Islet precursor cell (in vitro differentiated cells): ENCODE measurements at regions not wholly inside any gene's neighbourhood (a gene's known extent, or its start where the extent isn't known, plus 50 kb on each side); places are given as distances from the start of the nearest gene placed in this dataset.
"Not testable (repeated sequence)": the region's sequence is repeated elsewhere in the genome, so short reads cannot be mapped to it uniquely, and the experiment has no call there.

ENCODE experiments used
- DNase-seq: peaks from one replicate; pipeline ENCODE4 v3.0.0-alpha.2; 2018

DNA sequence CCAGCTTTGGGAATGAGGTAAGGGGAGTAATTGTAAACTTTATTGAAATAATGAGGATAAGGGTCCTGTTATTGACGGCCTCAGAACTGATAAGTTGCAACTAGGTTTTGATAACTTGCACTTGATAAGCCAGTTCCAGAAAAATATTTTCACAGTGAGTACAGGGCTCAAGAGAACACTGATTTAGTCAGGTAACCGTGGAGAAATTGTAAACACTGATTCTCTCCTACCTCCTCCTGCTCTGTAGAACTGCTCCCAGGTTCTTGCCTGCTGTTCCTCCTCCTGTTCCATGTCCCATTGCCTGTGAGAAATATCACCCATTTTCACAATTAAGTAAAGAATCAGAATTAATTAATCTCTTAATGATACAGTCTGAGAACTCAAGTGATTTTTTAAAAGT lies 55.0 kb upstream of the CXXC4 start:
- no peak for DNase-seq

DNA sequence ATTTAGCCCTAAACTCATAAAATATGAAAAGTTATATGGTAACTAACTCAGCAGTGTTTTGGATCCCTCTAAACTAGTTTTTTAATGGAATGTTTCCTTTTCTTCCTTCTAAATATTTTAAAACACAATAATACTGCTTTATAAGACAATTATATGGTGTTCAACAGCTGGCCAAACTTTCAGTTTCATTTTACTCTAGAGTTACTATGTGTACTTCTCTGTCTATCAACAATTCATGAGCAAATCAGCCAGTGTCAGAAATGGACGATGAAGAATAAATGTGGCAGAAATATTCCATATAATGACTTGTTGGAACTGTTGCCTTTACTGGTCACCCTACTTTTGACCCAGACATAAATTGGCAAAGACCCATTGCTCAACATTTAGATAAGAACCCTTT lies 64.8 kb upstream of the CXXC4 start:
- no peak for DNase-seq

DNA sequence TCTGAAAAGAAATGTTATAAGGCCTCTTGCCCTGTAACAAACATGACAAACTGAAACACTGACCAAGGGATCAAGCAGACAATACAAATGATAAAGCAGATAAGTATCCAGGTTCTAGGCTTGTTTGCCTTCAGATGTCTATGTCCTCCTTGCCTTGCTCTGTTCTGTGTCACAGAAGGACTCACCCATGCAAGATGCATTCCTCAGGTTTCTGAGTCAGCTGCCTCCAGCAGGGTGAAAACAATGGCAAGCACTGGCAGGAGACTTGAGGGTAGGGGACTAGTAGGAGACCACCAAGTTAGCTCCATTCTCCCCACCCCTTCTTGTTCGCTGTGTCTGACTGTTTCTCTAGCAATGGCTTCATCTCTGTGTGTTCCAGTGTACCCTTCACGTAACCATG lies 76.6 kb upstream of the CXXC4 start:
- DNase-seq = peak; percentile 91

DNA sequence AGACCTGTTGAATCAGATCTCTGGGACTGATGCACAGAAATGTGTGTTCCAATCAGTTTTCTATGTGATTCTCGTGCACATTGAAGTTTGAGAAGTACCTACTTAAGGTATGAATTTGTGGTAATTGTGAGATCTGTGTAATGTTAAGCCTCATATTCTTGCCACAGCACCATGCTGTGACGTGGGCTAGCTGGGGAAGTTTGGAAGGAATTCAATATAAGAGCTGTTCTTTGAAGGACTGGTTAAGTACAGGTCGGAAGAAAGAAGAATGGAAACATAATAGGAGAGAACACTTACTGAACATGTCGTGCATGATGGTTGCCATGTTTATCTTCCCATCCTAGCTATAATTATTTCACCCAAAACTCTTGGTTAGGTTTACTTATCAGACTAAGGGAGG lies 79.7 kb upstream of the CXXC4 start:
- no peak for DNase-seq

DNA sequence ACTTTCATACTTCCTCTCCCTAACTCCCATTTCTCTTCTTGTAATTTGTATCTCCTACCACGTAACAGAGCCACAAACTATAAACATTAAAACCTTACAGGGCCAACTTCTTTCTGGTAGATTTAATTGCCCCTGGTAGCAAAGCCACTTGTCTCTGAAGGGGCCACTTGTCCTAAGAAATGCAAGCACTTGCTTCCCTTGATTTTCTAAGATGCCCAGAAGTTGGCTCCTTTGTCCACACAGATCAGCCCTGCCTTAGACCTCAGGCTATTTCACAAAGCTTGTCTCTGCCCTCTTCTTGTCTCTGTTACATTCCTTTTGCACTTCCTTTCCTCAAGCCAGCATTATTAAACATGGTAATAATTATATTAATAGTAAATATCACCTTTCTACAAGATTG lies 80.6 kb upstream of the CXXC4 start:
- no peak for DNase-seq

DNA sequence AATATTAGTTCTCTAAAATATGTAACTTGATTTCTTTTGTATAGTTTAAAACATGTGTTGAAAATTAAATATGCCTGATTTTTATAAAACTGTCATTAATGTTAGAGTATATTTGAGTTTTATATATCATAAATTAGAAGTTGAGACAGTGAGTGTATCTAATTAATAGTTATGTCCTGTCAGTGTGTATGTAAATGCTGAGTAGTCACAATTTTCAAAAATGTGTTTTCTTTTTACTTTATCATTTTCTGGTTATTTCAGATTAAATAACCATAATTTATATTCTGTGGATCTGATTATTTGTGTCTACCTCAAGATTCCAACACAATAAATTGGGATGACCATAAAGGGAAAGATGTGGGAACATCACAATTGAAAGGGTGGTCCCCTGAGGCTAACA lies 82.7 kb upstream of the CXXC4 start:
- DNase-seq = no peak

DNA sequence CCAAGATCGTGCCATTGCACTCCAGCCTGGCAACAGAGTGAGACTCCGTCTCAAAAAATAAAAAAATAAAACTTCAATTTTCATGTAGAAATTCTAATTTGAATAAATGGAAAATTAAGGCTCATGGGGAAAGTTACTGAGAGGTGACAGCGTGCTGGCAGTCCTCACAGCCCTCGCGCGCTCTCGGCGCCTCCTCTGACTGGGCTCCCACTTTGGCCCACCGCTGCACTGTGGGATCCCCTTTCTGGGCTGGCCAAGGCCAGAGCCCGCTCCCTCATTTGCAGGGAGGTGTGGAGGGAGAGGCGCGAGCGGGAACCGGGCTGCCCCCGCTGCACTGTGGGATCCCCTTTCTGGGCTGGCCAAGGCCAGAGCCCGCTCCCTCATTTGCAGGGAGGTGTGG lies 86.8 kb upstream of the CXXC4 start:
- not testable (repeated sequence) for DNase-seq

DNA sequence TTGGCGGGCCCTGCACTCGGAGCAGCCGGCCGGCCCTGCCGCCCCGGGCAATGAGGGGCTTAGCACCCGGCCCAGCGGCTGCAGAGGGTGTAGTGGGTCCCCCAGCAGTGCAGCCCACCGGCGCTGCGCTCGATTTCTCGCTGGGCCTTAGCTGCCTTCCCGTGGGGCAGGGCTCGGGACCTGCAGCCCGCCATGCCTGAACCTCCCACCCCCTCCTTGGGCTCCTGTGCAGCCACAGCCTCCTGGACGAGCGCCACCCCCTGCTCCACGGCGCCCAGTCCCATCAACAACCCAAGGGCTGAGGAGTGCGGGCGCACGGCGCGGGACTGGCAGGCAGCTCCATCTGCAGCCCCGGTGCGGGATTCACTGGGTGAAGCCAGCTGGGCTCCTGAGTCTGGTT lies 87.4 kb upstream of the CXXC4 start:
- not testable (repeated sequence) for DNase-seq

DNA sequence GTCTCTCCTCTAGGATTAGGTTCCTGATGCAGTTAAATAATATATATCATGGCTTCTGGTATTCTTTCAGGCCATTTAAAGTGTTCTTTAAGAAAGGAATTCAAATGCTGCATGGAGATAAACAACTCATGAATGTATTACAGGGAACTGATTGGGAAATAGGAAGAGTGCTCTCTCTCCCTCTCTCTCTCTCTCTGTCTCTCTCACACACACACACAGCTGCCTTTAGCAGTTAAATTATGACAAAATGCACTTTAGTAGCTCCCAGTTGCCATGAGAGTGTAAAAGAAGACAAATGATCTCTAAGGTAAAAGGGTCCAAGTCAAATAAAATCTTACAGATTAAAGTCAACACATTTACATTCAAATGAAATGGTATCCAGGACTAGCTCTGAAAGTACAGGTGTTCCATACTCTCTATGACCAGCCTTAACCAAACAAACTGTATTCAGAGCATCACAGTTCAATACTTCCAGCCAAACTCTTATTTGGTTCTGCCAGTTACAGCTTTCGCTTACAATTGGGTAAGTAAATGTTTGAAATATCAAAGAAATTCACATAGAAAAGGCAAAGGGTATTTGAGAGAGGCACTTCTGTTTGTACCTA lies 94.7 kb upstream of the CXXC4 start:
- DNase-seq = no peak

DNA sequence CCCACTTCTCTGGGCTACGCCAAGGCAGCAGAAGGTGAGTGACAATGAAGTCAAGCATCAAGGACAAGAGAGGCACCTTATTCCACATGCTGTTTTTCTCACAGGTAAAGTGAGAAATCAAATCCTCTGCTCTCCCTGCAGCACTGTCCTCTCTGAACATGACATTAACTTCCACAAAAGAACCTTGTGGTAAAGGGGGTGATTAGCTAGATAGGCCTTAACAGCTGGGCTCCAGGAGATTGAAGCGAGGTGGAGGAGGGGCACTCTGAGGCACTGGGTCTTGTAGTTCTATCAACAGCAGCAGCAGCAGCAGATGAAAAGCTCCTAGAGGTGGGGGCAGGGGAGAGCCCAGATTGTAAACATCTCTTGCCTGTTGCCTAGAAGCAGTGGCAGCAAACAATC lies 96.8 kb upstream of the CXXC4 start:
- peak; percentile 89 for DNase-seq

DNA sequence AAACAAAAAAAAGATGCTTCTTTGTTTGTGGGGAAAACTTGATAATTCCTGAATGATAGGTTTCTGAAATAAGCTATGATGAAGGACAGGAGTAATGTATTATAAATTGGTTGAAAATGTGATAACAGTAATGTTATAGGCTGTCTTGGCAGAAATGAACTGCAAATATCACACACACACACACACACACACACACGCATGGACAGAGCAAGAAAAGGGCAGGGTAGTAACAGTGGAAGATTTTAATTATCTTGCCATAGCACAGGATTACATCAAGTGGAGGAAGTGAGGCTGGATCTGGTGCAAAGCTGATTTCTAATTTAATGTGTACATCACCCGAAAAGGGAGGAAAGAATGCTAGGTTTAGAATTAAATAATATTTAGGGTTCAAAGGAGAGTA lies 97.5 kb upstream of the CXXC4 start:
- no peak for DNase-seq

DNA sequence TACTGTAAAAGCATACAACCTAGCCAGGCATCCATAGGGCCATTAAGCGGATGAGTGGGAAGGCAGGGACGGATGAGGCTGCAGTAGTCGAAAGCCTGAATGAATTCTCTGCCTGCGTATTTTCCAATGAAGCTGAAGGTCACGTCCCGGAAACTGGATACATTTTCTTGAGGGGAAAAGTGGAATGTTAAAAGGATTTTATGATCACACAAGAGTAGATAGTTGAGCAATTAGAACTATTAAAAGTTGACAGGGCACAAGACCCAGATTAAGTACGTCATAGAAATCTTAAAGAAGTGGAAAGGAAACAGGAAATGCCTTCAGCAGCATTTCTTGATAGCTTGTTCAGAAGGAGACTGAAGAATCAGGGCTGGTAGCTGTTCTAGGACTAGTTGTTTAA lies 98.3 kb upstream of the CXXC4 start:
- DNase-seq = no peak

DNA sequence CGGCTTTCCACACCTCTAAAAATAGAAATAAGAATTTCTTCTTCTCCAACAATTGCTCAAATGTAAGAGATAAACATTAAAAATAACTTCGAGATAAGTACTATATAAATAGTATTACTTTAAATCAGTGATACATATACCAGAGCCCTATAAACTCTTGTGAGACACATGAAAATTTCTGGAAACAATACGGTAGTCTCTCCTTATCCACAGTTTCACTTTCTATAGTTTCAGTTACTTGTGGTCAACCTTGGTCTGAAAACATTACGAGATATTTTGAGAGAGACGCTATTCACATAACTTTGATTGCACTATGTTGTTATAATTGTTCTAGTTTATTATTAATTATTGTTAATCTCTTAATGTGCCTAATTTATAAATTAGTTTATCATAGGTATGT lies 101.5 kb upstream of the CXXC4 start:
- no peak for DNase-seq

DNA sequence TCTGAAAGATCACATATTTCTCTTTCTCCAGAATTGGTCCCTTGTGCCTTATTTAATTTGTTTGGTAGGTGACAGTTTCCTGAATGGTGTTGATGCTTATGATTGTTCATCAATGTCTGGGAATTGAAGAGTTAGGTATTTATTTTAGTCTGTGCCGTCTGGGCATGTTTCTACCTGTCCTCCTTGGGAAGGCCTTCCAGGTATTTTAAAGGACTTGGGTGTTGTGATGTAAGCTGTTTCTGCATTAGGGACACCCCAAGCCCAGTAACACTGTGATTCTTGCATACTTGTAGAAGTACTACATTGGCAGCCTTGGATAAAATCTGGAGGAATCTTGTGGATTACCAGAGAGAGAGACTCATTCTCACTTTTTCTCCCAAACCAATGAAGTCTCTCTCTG lies 120.8 kb upstream of the CXXC4 start:
- DNase-seq = no peak

DNA sequence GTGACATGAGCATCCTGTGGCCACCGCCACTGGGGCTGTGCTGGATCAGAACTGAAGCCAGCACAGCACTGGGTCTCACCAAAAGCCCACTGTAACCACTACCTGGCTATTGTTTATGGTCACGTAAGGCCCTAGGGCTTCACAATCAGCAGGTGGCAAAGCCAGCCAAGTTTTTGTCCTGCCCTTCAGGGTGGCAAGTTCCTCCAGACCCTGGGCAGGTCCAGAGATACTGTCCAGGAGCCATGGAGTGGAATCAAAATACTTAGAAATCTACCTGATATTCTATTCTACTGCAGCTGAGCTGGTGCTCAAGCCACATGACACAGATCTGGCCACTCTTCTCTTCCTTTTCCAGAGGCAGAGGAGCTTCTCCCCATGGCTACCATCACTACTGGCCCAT lies 121.2 kb upstream of the CXXC4 start:
- no peak for DNase-seq

DNA sequence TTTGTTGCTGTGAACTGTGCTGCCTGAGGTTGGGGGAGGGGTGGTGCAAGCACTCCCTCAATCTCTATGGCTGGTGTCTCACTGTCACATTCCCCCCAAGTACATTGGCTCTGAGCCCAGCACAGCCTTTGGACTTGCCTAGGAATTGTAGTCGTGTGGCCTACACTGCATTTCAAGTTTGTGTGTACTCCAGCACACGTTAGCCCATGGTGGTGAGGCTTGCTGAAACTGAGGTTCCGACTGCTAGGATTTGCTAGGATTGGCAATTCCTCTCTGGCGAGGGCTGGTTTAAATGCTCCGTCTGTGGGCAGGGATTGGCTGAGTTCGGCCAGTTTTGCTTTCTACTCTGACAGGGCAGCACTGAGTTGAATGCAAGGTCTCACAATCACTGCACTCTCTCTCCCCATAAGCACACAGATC lies 121.7 kb upstream of the CXXC4 start:
- no peak for DNase-seq

DNA sequence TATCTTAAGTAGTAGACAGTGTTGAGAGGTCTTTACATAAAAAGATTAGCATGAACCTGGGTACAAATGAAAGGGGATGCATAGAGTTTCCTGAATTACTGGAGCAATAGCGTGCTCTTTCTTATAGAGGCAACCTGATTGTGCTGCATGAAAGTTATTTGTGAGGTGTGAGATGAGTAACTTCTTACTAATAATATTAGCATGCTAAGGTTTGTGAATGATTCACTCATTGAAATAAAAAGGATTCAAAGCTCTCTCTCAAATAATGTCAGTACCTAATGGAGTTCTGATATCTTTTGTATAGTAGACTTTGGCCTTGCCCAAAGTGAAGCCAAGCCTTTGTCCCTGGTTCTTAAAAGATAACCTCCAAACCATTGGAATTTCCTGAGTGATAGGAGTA lies 131.0 kb upstream of the CXXC4 start:
- no peak for DNase-seq

DNA sequence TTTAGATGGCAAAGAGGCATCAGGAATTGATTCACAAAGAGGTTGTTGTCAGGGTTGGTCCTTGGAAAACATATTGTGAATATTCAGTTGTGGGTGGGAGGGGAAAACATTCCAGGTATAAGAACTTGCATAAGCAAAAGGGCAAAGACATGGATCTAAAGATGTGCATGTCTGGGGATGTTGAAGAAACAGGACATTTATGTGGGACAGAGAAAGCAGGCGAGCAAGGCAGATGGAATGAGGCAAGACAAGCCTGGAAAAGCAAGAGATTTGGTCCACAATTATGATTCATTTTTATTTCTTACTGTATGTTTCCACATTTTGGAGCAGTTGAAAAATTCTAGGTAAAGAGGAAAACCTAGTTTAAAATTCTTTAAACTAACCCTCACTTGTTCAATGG lies 134.9 kb upstream of the CXXC4 start:
- no peak for DNase-seq

DNA sequence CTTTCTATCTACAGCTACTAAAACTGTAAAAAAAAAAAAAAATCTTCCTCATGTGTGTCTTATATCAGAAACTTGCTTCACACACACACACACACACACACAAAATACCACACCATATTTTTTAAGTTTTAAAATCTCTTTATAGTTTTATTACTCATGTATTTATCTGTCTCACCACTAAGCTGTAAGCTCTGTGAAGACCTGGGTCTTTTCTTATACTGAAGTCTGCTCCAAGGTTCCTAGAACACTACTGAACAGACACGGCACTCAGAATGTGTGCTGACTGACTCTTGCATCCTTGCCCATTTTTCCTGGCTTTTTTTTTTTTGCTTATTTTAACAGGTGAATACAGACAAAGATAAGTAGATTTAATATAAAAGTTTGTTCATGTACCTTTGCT lies 135.6 kb upstream of the CXXC4 start:
- DNase-seq = no peak

DNA sequence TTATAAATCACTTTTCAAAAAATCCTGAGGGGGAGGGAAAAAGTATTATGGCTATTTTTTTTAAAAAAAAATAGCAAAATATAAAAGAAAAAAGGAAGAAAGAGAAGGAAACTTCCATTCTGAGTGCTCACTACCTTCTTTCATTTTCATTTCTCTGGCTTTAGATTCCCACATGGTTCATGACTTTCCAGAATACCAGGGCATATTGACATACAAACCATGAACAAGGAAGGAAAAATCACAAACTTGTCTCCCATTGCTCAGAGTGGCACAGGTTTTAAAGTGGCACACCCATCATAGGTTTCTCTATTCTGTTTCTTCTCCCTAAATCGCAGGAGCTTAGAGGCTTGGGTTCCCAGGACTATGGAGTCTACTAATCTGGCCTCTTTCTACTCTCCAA lies 136.3 kb upstream of the CXXC4 start:
- DNase-seq = no peak

DNA sequence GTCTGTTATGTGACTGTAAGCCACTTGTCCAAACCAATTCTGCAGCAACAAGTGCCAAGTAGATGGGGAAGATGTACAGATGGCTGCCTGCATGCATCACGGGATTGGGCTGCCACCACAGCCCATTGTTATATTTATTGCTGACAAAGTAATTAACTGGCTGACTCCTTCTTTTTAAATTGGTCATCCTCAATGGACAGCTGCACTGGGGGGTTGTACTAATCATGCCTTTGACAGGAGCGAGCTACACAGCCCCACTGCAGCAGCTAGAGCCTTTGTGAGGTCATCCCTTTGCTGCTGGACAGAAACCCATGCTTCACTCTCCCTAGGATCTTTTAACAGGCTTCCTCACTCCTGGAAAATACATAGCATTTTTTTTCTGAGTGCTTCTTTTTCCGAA lies 146.7 kb upstream of the CXXC4 start:
- DNase-seq = no peak

DNA sequence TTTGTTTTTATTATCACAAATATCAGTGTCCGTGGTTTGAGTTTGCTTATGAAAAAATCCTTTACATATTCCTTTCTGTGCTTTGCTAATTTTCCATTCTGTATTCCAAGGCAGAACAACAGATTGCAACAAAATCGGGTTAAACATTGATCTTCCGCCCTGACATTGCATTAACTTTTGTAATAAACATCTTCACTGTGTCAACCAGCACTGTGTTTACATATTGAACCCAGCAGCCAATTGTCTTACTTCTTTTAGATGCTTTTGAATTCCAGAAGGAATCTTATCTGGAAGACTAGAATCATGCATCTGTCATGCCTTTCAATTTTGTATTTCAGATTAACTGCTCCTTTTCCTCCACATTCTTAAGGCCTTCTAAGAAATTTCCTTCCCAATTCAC lies 147.8 kb upstream of the CXXC4 start:
- DNase-seq = no peak

DNA sequence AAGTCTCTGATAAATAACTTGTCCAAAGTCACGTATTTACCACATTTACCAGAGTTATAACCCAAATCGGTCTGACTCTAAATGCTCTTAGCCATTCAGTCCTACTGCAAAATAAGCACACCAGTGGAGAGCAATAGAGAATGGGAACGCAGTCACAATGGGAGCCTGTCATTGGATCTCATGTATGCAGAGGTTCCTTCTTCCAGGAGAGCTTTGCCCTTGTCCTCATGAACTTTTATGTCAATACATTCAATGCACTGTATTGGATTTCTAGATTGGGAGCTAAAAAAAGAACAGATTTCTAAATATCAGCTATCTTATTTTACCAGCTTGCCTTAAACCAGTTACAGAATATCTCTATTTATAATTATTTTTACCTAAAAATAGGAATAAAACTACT lies 149.1 kb upstream of the CXXC4 start:
- no peak for DNase-seq

DNA sequence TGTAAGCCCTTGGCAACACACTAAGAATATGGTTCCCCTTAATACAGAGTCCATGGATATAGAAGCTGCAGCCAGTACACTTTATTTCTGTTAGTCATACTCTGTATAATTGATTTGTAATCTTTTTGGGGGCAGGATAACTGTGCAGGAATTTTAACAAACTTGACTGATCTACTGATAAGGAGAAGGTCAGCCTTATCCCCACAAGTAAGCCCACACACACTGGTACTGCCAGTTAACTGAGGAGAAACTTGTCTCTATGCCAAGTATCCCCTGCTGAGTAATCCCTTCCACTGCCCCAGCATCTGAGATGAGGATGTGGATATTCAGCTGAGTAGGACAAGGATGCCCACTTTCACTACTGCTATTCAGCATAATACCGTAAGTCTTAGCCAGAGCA lies 154.9 kb upstream of the CXXC4 start:
- no peak for DNase-seq

DNA sequence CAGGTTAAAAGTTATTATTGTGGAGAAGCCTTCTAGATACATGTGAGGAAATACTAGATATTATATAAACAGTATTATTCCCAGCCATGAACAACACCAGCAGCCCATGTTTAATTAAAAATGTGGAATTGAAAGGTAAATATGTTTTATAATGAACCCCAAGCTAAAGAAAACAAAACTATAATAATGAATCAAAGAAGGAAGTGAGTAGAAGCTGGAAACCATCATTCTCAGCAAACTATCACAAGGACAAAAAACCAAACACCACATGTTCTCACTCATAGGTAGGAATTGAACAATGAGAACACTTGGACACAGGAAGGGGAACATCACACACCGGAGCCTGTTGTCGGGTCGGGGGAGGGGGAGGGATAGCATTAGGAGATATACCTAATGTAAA lies 167.6 kb upstream of the CXXC4 start:
- not testable (repeated sequence) for DNase-seq

DNA sequence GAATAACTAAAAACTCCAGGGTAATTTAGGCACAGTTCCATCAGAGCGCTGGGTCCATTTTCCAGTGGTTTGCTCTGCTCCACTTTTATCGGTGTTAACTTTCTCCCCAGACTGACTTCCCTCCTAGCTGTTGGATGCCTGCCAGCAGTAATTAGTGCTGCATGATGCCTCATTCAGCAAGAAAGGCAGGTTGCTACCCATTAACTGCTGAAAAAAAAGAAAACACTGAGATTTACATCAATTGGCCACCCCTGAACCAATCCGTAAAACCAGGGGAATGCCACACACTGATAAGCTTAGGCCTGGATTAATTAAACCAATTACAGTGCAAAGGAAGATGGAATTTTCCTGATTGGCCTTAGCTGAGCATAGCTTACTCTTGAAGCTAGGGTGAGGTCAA lies 182.4 kb upstream of the CXXC4 start:
- peak; percentile 67 for DNase-seq
